Left colon (tissue), 2 donors: ENCODE measurements at regions not wholly inside any gene's neighbourhood (a gene's known extent, or its start where the extent isn't known, plus 50 kb on each side); places are given as distances from the start of the nearest gene placed in this dataset.
A peak's percentile ranks its signal among the peaks of the same experiment; 100 is the strongest.

Experiments
- ATAC-seq: fragments of 200-7000 bp; cut with Tn5 transposase; one replicate; pipeline ENCODE4 v1.9.1; 2020; ENCODE audit warnings: mild to moderate bottlenecking, moderate library complexity
- DNase-seq, 2 donors: peaks; one replicate each; pipeline ENCODE4 v3.0.0-alpha.2; 2020
- intact Hi-C, 2 donors: fragments of 100-400 bp; cut with DNase I in 1 of 2; cut with micrococcal nuclease in 1 of 2; formaldehyde crosslinking; loops; one replicate each; pipeline versions ENCODE4 v1.11.2 to v1.14.0; 2022; cut with DNase I, micrococcal nuclease
- donor health status: DM: no; HTN: no; CAD: no.
- donor health status: DM: yes; HTN: yes; CAD: no.

GRCh38 chr14:49527221-49527620, 59.0 kb downstream of the RPS29 start:
- intact Hi-C loops, result no loop called here
- no peak for ATAC-seq
- no peak for DNase-seq

- DNase-seq, result no peak
- intact Hi-C loops, result no loop called here
- ATAC-seq, result no peak
Observed at GRCh38 chr14:49526101-49526500, 60.1 kb downstream of the RPS29 start.

GRCh38 chr14:49516286-49516685, 69.9 kb downstream of the RPS29 start:
- ATAC-seq, result no peak
- no peak for DNase-seq
- intact Hi-C loops, result no loop called here

- ATAC-seq (no peak), DNase-seq (no peak)
- intact Hi-C loops, result no loop called here
Observed at GRCh38 chr14:49512571-49512970, 73.6 kb downstream of the RPS29 start.

- intact Hi-C loops, result no loop called here
- DNase-seq, result no peak
Observed at GRCh38 chr14:49512147-49512551, 74.0 kb downstream of the RPS29 start.

GRCh38 chr14:49508124-49508523, 78.1 kb downstream of the RPS29 start:
- DNase-seq, result no peak
- intact Hi-C loops, result no loop called here
- no peak for ATAC-seq

More at GRCh38 chr14:49512147-49512551, 74.0 kb downstream of the RPS29 start:
- no peak for ATAC-seq

- no peak for DNase-seq
- intact Hi-C loops, result no loop called here
Observed at GRCh38 chr14:49506650-49507049, 79.5 kb downstream of the RPS29 start.

GRCh38 chr14:49505041-49505766, 81.0 kb downstream of the RPS29 start:
- DNase-seq, result no peak
- ATAC-seq, result no peak
- intact Hi-C loops, result no loop called here

More at GRCh38 chr14:49506650-49507049, 79.5 kb downstream of the RPS29 start:
- no peak for ATAC-seq

GRCh38 chr14:49497725-49498348, 88.3 kb downstream of the RPS29 start:
- intact Hi-C loops, result no loop called here
- DNase-seq (peak in 1 of 2 donors; percentile 15), ATAC-seq (peak; percentile 78)

GRCh38 chr14:49497267-49497666, 88.9 kb downstream of the RPS29 start:
- ATAC-seq (no peak), DNase-seq (no peak)
- intact Hi-C loops, result no loop called here

GRCh38 chr14:49494836-49495235, 91.3 kb downstream of the RPS29 start:
- no peak for ATAC-seq
- DNase-seq, result no peak

GRCh38 chr14:49493557-49493956, 92.6 kb downstream of the RPS29 start:
- DNase-seq, result no peak
- no peak for ATAC-seq
- intact Hi-C loops, result no loop called here

More at GRCh38 chr14:49494836-49495235, 91.3 kb downstream of the RPS29 start:
- intact Hi-C loops, result no loop called here

- no peak for ATAC-seq
- no peak for DNase-seq
- intact Hi-C loops, result no loop called here
Observed at GRCh38 chr14:49492151-49492550, 94.0 kb downstream of the RPS29 start.

- DNase-seq, result no peak
- no peak for ATAC-seq
- intact Hi-C loops, result no loop called here
Observed at GRCh38 chr14:49489341-49489740, 96.8 kb downstream of the RPS29 start.

GRCh38 chr14:49487238-49487637, 98.9 kb downstream of the RPS29 start:
- intact Hi-C loops, result no loop called here
- no peak for DNase-seq
- no peak for ATAC-seq

GRCh38 chr14:49485290-49485689, 100.9 kb downstream of the RPS29 start:
- intact Hi-C loops, result no loop called here
- DNase-seq (no peak), ATAC-seq (peak; percentile 84)

GRCh38 chr14:49484180-49484579, 102.0 kb downstream of the RPS29 start:
- intact Hi-C loops, result no loop called here
- no peak for ATAC-seq
- no peak for DNase-seq

GRCh38 chr14:49483268-49483667, 102.9 kb downstream of the RPS29 start:
- intact Hi-C loops, result no loop called here
- DNase-seq, result no peak
- peak; percentile 27 for ATAC-seq

- DNase-seq (no peak), ATAC-seq (no peak)
- intact Hi-C loops, result no loop called here
Observed at GRCh38 chr14:49480979-49481498, 105.1 kb downstream of the RPS29 start.

- intact Hi-C loops, result no loop called here
- no peak for DNase-seq
- no peak for ATAC-seq
Observed at GRCh38 chr14:49480053-49480760, 106.0 kb downstream of the RPS29 start.
